MM.1S (cell line): ENCODE measurements at regions not wholly inside any gene's neighbourhood (a gene's known extent, or its start where the extent isn't known, plus 50 kb on each side); places are given as distances from the start of the nearest gene placed in this dataset.

Experiments used
- DNase-seq: peaks from one replicate; pipeline ENCODE4 v3.0.0-alpha.2; 2015
- H2AFZ ChIP-seq: fragments of 300-600 bp; sonication (generic); 2 replicates; pipeline ENCODE4 v1.6.0; 2016; ENCODE audit warnings: antibody characterized with exemption, low read length
- H3F3A ChIP-seq: fragments of 300-600 bp; sonication (generic); 2 replicates; pipeline ENCODE4 v1.6.1; 2016; ENCODE audit warnings: mild to moderate bottlenecking, antibody characterized with exemption, low read length, moderate library complexity, mixed read lengths; ENCODE audit not compliant: insufficient read depth
- H3K27ac ChIP-seq: fragments of 300-600 bp; sonication (generic); 2 replicates; pipeline ENCODE4 v1.5.1; 2016; ENCODE audit warnings: mild to moderate bottlenecking, low read length
- H3K27me3 ChIP-seq: fragments of 300-600 bp; sonication (generic); replicated peaks from 2 replicates; pipeline ENCODE4 v1.6.0; 2016; ENCODE audit warnings: low read length; ENCODE audit not compliant: insufficient read depth
- H3K36me3 ChIP-seq: fragments of 300-600 bp; sonication (generic); replicated peaks from 2 replicates; pipeline ENCODE4 v1.6.1; 2016; ENCODE audit warnings: mild to moderate bottlenecking, low read length, mixed read lengths; ENCODE audit not compliant: insufficient read depth
- H3K4me1 ChIP-seq: fragments of 300-600 bp; sonication (generic); 2 replicates; pipeline ENCODE4 v1.6.1; 2016; ENCODE audit warnings: low read length, mixed read lengths
- H3K4me2 ChIP-seq: fragments of 300-600 bp; sonication (generic); 2 replicates; pipeline ENCODE4 v1.6.0; 2016; ENCODE audit warnings: low read depth, low read length
- H3K4me3 ChIP-seq: fragments of 300-600 bp; sonication (generic); 2 replicates; pipeline ENCODE4 v1.5.1; 2016; ENCODE audit warnings: low read length, mixed read lengths
- H3K79me2 ChIP-seq: fragments of 300-600 bp; sonication (generic); 2 replicates; pipeline ENCODE4 v1.6.1; 2016; ENCODE audit warnings: mixed run types, low read length, mixed read lengths
- H3K9ac ChIP-seq: fragments of 300-600 bp; sonication (generic); 2 replicates; pipeline ENCODE4 v1.6.1; 2016; ENCODE audit warnings: low read length, mixed read lengths
- H3K9me2 ChIP-seq: fragments of 300-600 bp; sonication (generic); replicated peaks from 2 replicates; pipeline ENCODE4 v1.6.1; 2016; ENCODE audit warnings: mild to moderate bottlenecking, low read length, mixed read lengths; ENCODE audit not compliant: insufficient read depth
- H3K9me3 ChIP-seq: fragments of 300-600 bp; sonication (generic); replicated peaks from 2 replicates; pipeline ENCODE4 v1.6.1; 2016; ENCODE audit warnings: mild to moderate bottlenecking, low read length, mixed read lengths; ENCODE audit not compliant: insufficient read depth
- H4K20me1 ChIP-seq: fragments of 300-600 bp; sonication (generic); 2 replicates; pipeline ENCODE4 v1.6.1; 2016; ENCODE audit warnings: mild to moderate bottlenecking, low read length, moderate library complexity, mixed read lengths; ENCODE audit not compliant: insufficient read depth
- CTCF ChIP-seq: fragments of 300-600 bp; sonication (generic); IDR thresholded peaks from 2 replicates; pipeline ENCODE4 v1.5.1; 2016; ENCODE audit warnings: antibody characterized with exemption, low read length, mixed read lengths
- EZH2 ChIP-seq: fragments of 300-600 bp; sonication (generic); optimal IDR thresholded peaks from 2 replicates; pipeline ENCODE3; 2017; ENCODE audit warnings: low read depth, mild to moderate bottlenecking, antibody characterized with exemption, low read length, mixed read lengths
- EZH2phosphoT487 ChIP-seq: fragments of 300-600 bp; sonication (generic); IDR thresholded peaks from 2 replicates; pipeline ENCODE4 v1.6.1; 2018; ENCODE audit warnings: antibody characterized with exemption, low read length

- DNase-seq, result no peak
- H3K27me3 ChIP-seq, result no peaks in the 10 kb centered on the region
- H3K36me3 ChIP-seq, result no peaks in the 10 kb centered on the region
- no peaks in the 10 kb centered on the region for H3F3A ChIP-seq
- no peak overlapping the region for H3K4me2 ChIP-seq
- H3K4me3 ChIP-seq, result no peak overlapping the region
- H2AFZ ChIP-seq, result no peak overlapping the region
- H3K9me2 ChIP-seq, result no peaks in the 10 kb centered on the region
- H3K27ac ChIP-seq, result no peak overlapping the region
- no peaks in the 10 kb centered on the region for H4K20me1 ChIP-seq
- H3K9me3 ChIP-seq, result no peaks in the 10 kb centered on the region
- no peaks in the 10 kb centered on the region for H3K4me1 ChIP-seq
- H3K9ac ChIP-seq, result no peak overlapping the region
- no peak for TF ChIP-seq EZH2phosphoT487
- no peak for TF ChIP-seq CTCF
- TF ChIP-seq EZH2, result no peak
- H3K79me2 ChIP-seq, result no peaks in the 10 kb centered on the region
These were observed 127.2 kb upstream of the STT3B start for GRCh38 chr3:31405515-31405914.

GRCh38 chr3:31406896-31407295, 125.8 kb upstream of the STT3B start:
- no peaks in the 10 kb centered on the region for H3F3A ChIP-seq
- H3K9me2 ChIP-seq, result no peaks in the 10 kb centered on the region
- no peaks in the 10 kb centered on the region for H3K27me3 ChIP-seq
- no peaks in the 10 kb centered on the region for H3K9me3 ChIP-seq
- no peak for DNase-seq
- H3K27ac ChIP-seq, result no peak overlapping the region
- no peak overlapping the region for H3K4me2 ChIP-seq
- no peak overlapping the region for H3K9ac ChIP-seq
- H3K36me3 ChIP-seq, result no peaks in the 10 kb centered on the region
- H3K4me1 ChIP-seq, result no peaks in the 10 kb centered on the region
- H3K4me3 ChIP-seq, result no peak overlapping the region
- no peak overlapping the region for H2AFZ ChIP-seq
- H3K79me2 ChIP-seq, result no peaks in the 10 kb centered on the region
- no peaks in the 10 kb centered on the region for H4K20me1 ChIP-seq
- no peak for TF ChIP-seq EZH2
- no peak for TF ChIP-seq CTCF
- no peak for TF ChIP-seq EZH2phosphoT487

GRCh38 chr3:31407665-31408064, 125.1 kb upstream of the STT3B start:
- no peak for DNase-seq
- TF ChIP-seq CTCF, result no peak
- no peak for TF ChIP-seq EZH2
- TF ChIP-seq EZH2phosphoT487, result no peak
- Histone ChIP-seq H3K27me3 (no peaks in the 10 kb centered on the region), H3K36me3 (no peaks in the 10 kb centered on the region), H4K20me1 (no peaks in the 10 kb centered on the region), H3K27ac (no peak overlapping the region), H3K9me2 (no peaks in the 10 kb centered on the region), H3K79me2 (no peaks in the 10 kb centered on the region), H2AFZ (no peak overlapping the region), H3K9me3 (no peaks in the 10 kb centered on the region), H3K4me3 (no peak overlapping the region), H3F3A (no peaks in the 10 kb centered on the region), H3K4me2 (no peak overlapping the region), H3K4me1 (no peaks in the 10 kb centered on the region), H3K9ac (no peak overlapping the region)
